ENCODE measurements at regions not wholly inside any gene's neighbourhood (a gene's known extent, or its start where the extent isn't known, plus 50 kb on each side); places are given as distances from the start of the nearest gene placed in this dataset.
"Not testable (repeated sequence)": the region's sequence is repeated elsewhere in the genome, so short reads cannot be mapped to it uniquely, and the experiment has no call there.

GRCh38 chr1:177891809-177892208, 78.0 kb downstream of the SEC16B start:
- FAIRE-seq (no peak), DNase-seq (ENCODE audit: low spot score in 2 of 2) (no peak)

GRCh38 chr1:177890479-177890878, 79.4 kb downstream of the SEC16B start:
- FAIRE-seq = no peak
- no peak for DNase-seq (ENCODE audit: low spot score in 2 of 2)

DNA sequence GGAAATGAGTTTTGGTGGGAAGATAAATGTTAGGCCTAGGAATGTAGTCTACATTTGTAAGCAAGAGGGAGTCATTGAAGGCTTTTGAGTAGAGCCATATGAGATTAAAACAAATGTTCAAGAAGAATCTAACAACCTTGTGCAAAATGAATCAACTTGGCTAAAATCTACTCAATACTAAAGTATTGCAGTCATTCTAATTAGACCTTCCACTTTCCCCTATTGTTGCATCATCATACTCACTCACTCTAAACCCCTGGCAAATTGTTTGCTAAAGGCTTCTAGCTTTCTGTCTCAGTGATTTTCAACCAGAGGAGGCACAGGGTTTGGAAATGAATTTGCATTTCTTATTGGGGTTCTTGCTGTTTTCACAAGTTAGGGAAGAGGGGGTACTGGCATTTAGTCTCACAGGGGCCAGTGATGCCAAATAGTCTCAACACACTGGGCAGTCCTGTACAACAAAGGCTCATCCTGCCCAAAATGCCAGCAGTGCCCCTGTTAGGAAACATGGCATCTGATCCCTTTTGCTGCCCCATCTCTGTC, 85.3 kb downstream of the SEC16B start:
- FAIRE-seq (no peak), DNase-seq (ENCODE audit: low spot score in 2 of 2) (no peak)

GRCh38 chr1:177883581-177883980, 86.3 kb downstream of the SEC16B start:
- DNase-seq (ENCODE audit: low spot score in 2 of 2) (no peak), FAIRE-seq (no peak)

DNA sequence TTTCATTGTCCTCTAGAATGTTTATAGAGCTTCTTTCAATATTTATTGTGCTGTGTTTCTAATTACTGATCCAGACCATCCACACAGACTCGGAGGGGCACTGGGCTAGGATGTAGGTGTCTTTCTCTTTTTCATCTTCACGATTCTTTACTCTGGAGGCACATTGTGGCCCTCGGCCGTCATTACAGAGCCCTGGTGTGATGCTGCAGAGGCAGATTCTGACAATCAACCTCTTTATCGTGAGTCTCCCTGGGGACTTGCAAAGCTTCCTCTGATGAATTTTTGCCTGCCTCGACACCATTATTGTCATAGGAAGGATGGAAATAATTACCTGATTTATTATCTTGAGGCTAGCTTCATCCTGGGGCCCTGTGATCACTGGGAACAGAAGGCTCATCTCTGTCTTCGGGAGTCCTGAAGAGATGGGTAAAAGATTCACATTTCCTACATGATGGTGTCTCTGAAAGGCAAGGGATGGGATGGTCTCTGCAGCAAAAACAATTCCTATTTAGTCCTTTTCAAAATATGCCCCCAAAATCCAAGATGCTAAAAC, 89.4 kb downstream of the SEC16B start:
- DNase-seq (ENCODE audit: low spot score in 2 of 2) (no peak), FAIRE-seq (no peak)

- FAIRE-seq (no peak), DNase-seq (ENCODE audit: low spot score in 2 of 2) (no peak)
These were observed 92.8 kb downstream of the SEC16B start for GRCh38 chr1:177877086-177877485.

DNA sequence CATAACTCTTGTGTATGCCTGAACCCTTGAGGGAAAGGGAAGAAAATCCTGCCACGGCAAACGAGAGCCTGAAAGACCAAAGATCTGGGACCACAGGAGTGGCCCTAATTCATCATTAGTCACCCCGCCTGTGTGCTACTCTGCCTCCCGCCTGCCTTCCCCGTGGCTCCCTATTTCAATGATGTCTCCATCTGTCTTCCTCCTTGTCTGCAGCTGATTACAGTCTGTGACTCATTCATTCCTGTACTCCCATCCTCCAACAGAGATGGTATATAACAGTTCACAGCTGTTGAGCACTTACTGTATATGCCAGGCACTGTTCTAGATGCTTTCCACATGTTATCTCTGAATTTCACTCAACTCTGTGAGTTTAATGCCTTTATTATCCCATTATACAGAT, 96.6 kb downstream of the SEC16B start:
- FAIRE-seq = no peak
- DNase-seq (ENCODE audit: low spot score in 2 of 2) = no peak

GRCh38 chr1:177872308-177872900, 97.5 kb downstream of the SEC16B start:
- DNase-seq (ENCODE audit: low spot score in 2 of 2) = no peak

GRCh38 chr1:177871613-177872307, 98.1 kb downstream of the SEC16B start:
- DNase-seq (ENCODE audit: low spot score in 2 of 2) (no peak), FAIRE-seq (no peak)

More at GRCh38 chr1:177872308-177872900, 97.5 kb downstream of the SEC16B start:
- FAIRE-seq = no peak

GRCh38 chr1:177869586-177869985, 100.3 kb downstream of the SEC16B start:
- FAIRE-seq = no peak
- DNase-seq (ENCODE audit: low spot score in 2 of 2) = no peak

- not testable (repeated sequence) for DNase-seq (ENCODE audit: low spot score in 2 of 2); FAIRE-seq
These were observed 100.8 kb downstream of the SEC16B start for GRCh38 chr1:177869011-177869410.

DNA sequence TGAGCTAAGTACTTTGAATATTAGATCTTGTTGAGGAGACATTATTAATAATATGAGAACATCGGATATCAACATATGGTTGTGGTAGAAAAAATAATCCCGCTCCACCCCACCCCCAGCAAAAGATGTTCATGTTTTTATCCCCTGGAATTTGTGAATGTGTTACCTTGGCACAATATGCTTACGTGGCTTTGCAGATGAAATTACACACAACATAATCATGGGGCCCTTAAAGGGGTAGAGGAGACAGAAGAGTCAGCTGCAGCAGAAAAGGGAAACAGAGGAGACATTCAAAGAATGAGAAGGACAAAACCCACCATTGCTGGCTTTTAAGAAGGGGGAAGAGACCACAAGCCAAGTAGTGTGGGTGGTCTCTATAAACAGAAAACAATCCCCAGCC, 104.1 kb downstream of the SEC16B start:
- FAIRE-seq = no peak
- DNase-seq (ENCODE audit: low spot score in 2 of 2) = no peak

- DNase-seq (ENCODE audit: low spot score in 2 of 2) (peak; percentile 11 to 12), FAIRE-seq (peak; percentile 90)
These were observed 105.1 kb downstream of the SEC16B start for GRCh38 chr1:177864538-177865305.

DNA sequence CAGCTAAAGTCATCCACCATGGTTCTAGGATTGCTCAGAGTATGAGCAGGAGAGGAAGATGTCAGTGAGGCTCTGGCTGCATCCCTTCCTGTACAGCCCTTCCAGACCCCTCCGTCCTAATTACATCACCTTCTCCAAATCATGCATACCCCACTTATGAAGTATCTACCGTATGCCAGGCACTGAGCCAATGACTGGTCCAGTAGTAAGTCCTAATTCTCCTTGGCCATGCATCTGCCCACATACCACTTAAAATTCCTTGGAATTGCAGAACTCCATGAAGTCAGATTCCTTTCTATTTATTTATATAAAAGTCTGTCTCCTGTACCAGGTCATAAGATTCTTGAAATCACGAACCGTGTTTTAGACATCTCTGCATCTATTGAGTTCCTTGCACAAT, 106.1 kb downstream of the SEC16B start:
- FAIRE-seq (no peak), DNase-seq (ENCODE audit: low spot score in 2 of 2) (no peak)

GRCh38 chr1:177862916-177863315, 106.9 kb downstream of the SEC16B start:
- no peak for DNase-seq (ENCODE audit: low spot score in 2 of 2)
- FAIRE-seq = no peak

- FAIRE-seq (no peak), DNase-seq (ENCODE audit: low spot score in 2 of 2) (no peak)
These were observed 110.3 kb downstream of the SEC16B start for GRCh38 chr1:177859572-177859971.

GRCh38 chr1:177858332-177858821, 111.5 kb downstream of the SEC16B start:
- FAIRE-seq = no peak
- no peak for DNase-seq (ENCODE audit: low spot score in 2 of 2)

- DNase-seq (ENCODE audit: low spot score in 2 of 2) = no peak
- FAIRE-seq = no peak
These were observed 112.6 kb downstream of the SEC16B start for GRCh38 chr1:177857285-177857684.

GRCh38 chr1:177854951-177855350, 114.9 kb downstream of the SEC16B start:
- DNase-seq (ENCODE audit: low spot score in 2 of 2) = no peak
- FAIRE-seq = no peak

DNA sequence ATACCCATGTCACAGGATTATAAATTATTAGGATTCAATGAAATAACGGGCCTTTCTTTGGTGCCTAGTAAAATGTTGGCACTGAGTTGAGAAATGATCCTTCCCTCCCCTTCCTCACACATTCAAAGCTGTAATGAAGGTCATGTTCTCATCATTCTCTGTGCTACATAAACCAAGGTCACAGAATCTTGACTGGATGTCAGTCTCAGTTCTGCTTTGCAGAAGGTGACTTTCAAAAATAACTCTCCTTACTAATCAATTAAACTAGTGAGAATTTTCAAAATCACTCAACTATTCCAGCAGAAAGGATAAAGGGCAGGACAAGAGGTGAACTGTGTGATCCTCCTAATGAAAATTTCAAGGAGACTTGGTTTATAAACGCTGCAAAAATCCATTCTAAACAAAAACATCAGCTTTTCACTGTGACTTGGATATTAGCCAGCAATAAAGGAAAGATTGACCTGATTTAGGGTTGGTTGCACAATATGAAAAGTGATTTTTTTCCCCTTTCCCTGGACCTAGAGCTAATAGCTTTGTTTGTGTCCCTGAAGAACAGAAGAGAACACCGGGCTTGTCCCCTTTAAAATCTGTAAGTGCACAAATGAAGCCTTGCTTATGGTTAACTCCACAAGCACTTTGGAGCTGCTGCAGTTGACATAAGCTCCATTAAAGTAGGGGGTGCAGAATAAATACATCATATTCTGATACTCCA, 120.1 kb downstream of the SEC16B start:
- FAIRE-seq (no peak), DNase-seq (ENCODE audit: low spot score in 2 of 2) (no peak)
